ENCODE measurements at regions not wholly inside any gene's neighbourhood (a gene's known extent, or its start where the extent isn't known, plus 50 kb on each side); places are given as distances from the start of the nearest gene placed in this dataset.

- DNase-seq (ENCODE audit: low spot score), result no peak
- ATAC-seq (ENCODE audit: low FRiP score), result no peak
- no peak for TF ChIP-seq CTCF (IDR thresholded peaks at IDR 0.05)
Observed at GRCh38 chr5:38669361-38669880, 113.0 kb upstream of the LIFR start.

GRCh38 chr5:38670066-38670465, 113.6 kb upstream of the LIFR start:
- DNase-seq (ENCODE audit: low spot score) (no peak), ATAC-seq (ENCODE audit: low FRiP score) (no peak)
- no peak for TF ChIP-seq CTCF (IDR thresholded peaks at IDR 0.05)

GRCh38 chr5:38670878-38671277, 114.4 kb upstream of the LIFR start:
- ATAC-seq (ENCODE audit: low FRiP score) (no peak), DNase-seq (ENCODE audit: low spot score) (no peak)
- no peak for TF ChIP-seq CTCF (IDR thresholded peaks at IDR 0.05)

- DNase-seq (ENCODE audit: low spot score) (no peak), ATAC-seq (ENCODE audit: low FRiP score) (no peak)
Observed at GRCh38 chr5:38672059-38672788, 115.8 kb upstream of the LIFR start.

DNA sequence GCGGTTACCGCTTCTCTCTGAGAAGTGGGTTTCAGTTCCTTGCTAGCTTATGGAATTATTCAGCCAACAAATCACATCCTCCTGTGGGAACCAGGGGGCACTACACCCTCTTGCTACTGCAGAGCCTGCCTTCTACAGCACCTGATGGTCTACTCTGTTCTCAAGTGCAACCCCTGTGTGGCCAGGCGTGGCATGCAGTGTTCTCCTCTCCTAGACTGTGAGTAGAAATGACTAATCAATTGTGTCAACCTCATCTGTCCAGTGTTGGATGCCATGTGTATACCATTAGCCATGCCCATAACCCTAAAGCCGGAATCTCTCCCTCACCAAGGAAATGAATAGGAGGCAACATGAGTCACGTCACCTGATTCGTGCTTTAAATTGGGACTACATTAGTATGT, 117.2 kb upstream of the LIFR start:
- DNase-seq (ENCODE audit: low spot score), result no peak
- no peak for TF ChIP-seq CTCF (IDR thresholded peaks at IDR 0.05)
- no peak for ATAC-seq (ENCODE audit: low FRiP score)

More at GRCh38 chr5:38672059-38672788, 115.8 kb upstream of the LIFR start:
- no peak for TF ChIP-seq CTCF (IDR thresholded peaks at IDR 0.05)

GRCh38 chr5:38675443-38675842, 119.0 kb upstream of the LIFR start:
- DNase-seq (ENCODE audit: low spot score) (no peak), ATAC-seq (ENCODE audit: low FRiP score) (no peak)
- TF ChIP-seq CTCF (IDR thresholded peaks at IDR 0.05), result no peak

- DNase-seq (ENCODE audit: low spot score) (no peak), ATAC-seq (ENCODE audit: low FRiP score) (no peak)
- no peak for TF ChIP-seq CTCF (IDR thresholded peaks at IDR 0.05)
Observed at GRCh38 chr5:38677636-38678035, 121.2 kb upstream of the LIFR start.
